Osteoblast (primary cell): ENCODE measurements at regions not wholly inside any gene's neighbourhood (a gene's known extent, or its start where the extent isn't known, plus 50 kb on each side); places are given as distances from the start of the nearest gene placed in this dataset.
"Not testable (repeated sequence)": the region's sequence is repeated elsewhere in the genome, so short reads cannot be mapped to it uniquely, and the experiment has no call there.

ENCODE experiments used
- DNase-seq: peaks from one replicate; pipeline ENCODE4 v3.0.0; 2011; ENCODE audit warnings: low spot score, mixed read lengths; ENCODE audit not compliant: insufficient read length; ENCODE audit errors: missing footprints
- H2AFZ ChIP-seq: 2 replicates; pipeline ENCODE4 v1.6.0; 2011; ENCODE audit warnings: mild to moderate bottlenecking, low read length
- H3K27ac ChIP-seq: 2 replicates; pipeline ENCODE4 v1.5.1; 2011; ENCODE audit warnings: mild to moderate bottlenecking, low read depth, low read length, moderate library complexity
- H3K27me3 ChIP-seq: 2 replicates; pipeline ENCODE4 v1.6.0; 2012; ENCODE audit warnings: mild to moderate bottlenecking, control low read depth, inconsistent platforms, low read length, moderate library complexity; ENCODE audit not compliant: insufficient read depth
- H3K36me3 ChIP-seq: 2 replicates; pipeline ENCODE4 v1.5.1; 2011; ENCODE audit warnings: mild to moderate bottlenecking, low read length, control low read depth, moderate library complexity; ENCODE audit not compliant: insufficient read depth
- H3K4me1 ChIP-seq: 2 replicates; pipeline ENCODE4 v1.5.1; 2011; ENCODE audit warnings: mild to moderate bottlenecking, low read length, control low read depth, moderate library complexity; ENCODE audit not compliant: insufficient read depth
- H3K4me2 ChIP-seq: 2 replicates; pipeline ENCODE4 v1.6.0; 2011; ENCODE audit warnings: mild to moderate bottlenecking, low read length; ENCODE audit not compliant: insufficient read depth
- H3K4me3 ChIP-seq: fragments of 200-600 bp; sonication (generic); 3 replicates; pipeline ENCODE4 v1.5.1; 2012; ENCODE audit warnings: mild to moderate bottlenecking, low read length, inconsistent platforms; ENCODE audit not compliant: insufficient read depth
- H3K79me2 ChIP-seq: 2 replicates; pipeline ENCODE4 v1.6.0; 2012; ENCODE audit warnings: mild to moderate bottlenecking, low read length, control low read depth, inconsistent platforms; ENCODE audit not compliant: insufficient read depth
- H3K9me3 ChIP-seq: 2 replicates; pipeline ENCODE4 v1.5.1; 2011; ENCODE audit warnings: low read depth, low read length, control low read depth
- H4K20me1 ChIP-seq: 2 replicates; pipeline ENCODE4 v1.6.0; 2012; ENCODE audit warnings: mild to moderate bottlenecking, low read length, control low read depth; ENCODE audit not compliant: insufficient read depth
- TF ChIP-seq, protein P1 (sequence below): IDR thresholded peaks from 2 replicates; pipeline ENCODE4 v1.5.1; 2011; ENCODE audit warnings: mild to moderate bottlenecking, low read depth, low read length, moderate library complexity; ENCODE audit errors: extremely low read depth

DNA sequence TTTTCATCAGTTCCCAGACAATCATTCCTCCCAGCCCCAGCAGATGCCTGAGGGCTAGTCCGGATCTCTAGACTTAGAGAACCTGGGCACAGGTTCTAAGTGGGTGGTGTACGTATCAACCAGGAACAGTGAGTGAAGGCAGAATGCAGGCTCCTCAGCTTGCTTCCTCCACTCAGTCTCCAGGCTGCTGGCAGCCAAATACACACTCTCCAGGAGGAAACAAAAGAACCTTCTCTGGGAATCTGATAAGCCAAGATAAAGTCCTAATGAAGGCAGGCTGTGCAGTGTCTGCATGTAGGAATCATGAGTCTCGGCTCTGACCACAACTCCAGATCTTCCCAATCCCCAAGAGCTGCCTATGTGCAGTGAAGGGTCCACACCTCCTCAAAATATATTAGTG, 245.7 kb downstream of the SP3 start:
- no peak overlapping the region for H3K4me3 ChIP-seq
- H3K27me3 ChIP-seq, result peaks cover 11% of the 10 kb centered on the region
- H3K79me2 ChIP-seq, result no peaks in the 10 kb centered on the region
- H3K9me3 ChIP-seq, result no peaks in the 10 kb centered on the region
- no peaks in the 10 kb centered on the region for H3K4me1 ChIP-seq
- no peaks in the 10 kb centered on the region for H4K20me1 ChIP-seq
- H2AFZ ChIP-seq, result no peak overlapping the region
- no peaks in the 10 kb centered on the region for H3K36me3 ChIP-seq
- H3K4me2 ChIP-seq, result no peak overlapping the region
- no peak overlapping the region for H3K27ac ChIP-seq
- TF ChIP-seq, protein P1, sequence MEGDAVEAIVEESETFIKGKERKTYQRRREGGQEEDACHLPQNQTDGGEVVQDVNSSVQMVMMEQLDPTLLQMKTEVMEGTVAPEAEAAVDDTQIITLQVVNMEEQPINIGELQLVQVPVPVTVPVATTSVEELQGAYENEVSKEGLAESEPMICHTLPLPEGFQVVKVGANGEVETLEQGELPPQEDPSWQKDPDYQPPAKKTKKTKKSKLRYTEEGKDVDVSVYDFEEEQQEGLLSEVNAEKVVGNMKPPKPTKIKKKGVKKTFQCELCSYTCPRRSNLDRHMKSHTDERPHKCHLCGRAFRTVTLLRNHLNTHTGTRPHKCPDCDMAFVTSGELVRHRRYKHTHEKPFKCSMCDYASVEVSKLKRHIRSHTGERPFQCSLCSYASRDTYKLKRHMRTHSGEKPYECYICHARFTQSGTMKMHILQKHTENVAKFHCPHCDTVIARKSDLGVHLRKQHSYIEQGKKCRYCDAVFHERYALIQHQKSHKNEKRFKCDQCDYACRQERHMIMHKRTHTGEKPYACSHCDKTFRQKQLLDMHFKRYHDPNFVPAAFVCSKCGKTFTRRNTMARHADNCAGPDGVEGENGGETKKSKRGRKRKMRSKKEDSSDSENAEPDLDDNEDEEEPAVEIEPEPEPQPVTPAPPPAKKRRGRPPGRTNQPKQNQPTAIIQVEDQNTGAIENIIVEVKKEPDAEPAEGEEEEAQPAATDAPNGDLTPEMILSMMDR, result no peak
- peak; percentile 30 for DNase-seq

- H3K9me3 ChIP-seq, result no peaks in the 10 kb centered on the region
- no peaks in the 10 kb centered on the region for H3K4me1 ChIP-seq
- H3K36me3 ChIP-seq, result no peaks in the 10 kb centered on the region
- H4K20me1 ChIP-seq, result no peaks in the 10 kb centered on the region
- H2AFZ ChIP-seq, result no peak overlapping the region
- DNase-seq, result peak; percentile 30
- H3K4me3 ChIP-seq, result no peak overlapping the region
- peaks cover 11% of the 10 kb centered on the region for H3K27me3 ChIP-seq
- no peak overlapping the region for H3K4me2 ChIP-seq
- TF ChIP-seq, protein P1, result peak; percentile 19
- H3K79me2 ChIP-seq, result no peaks in the 10 kb centered on the region
- H3K27ac ChIP-seq, result no peak overlapping the region
These were observed 244.9 kb downstream of the SP3 start for GRCh38 chr2:173720306-173720705.

- Histone ChIP-seq H3K4me3 (no peak overlapping the region), H3K4me2 (no peak overlapping the region), H3K79me2 (no peaks in the 10 kb centered on the region), H3K36me3 (no peaks in the 10 kb centered on the region), H4K20me1 (no peaks in the 10 kb centered on the region), H2AFZ (no peak overlapping the region), H3K9me3 (no peaks in the 10 kb centered on the region), H3K4me1 (no peaks in the 10 kb centered on the region), H3K27ac (no peak overlapping the region), H3K27me3 (no peaks in the 10 kb centered on the region)
- TF ChIP-seq, protein P1, result no peak
- DNase-seq, result no peak
These were observed 230.4 kb downstream of the SP3 start for GRCh38 chr2:173734797-173735196.

GRCh38 chr2:173737954-173738575, 227.1 kb downstream of the SP3 start:
- H2AFZ ChIP-seq, H3K9me3 ChIP-seq, H3K4me1 ChIP-seq: not testable (repeated sequence)

More at GRCh38 chr2:173737954-173738575, 227.1 kb downstream of the SP3 start:
- not testable (repeated sequence) for H3K27ac ChIP-seq, H4K20me1 ChIP-seq, H3K27me3 ChIP-seq, H3K4me2 ChIP-seq, H3K79me2 ChIP-seq, DNase-seq, H3K4me3 ChIP-seq, H3K36me3 ChIP-seq
